ENCODE measurements at regions not wholly inside any gene's neighbourhood (a gene's known extent, or its start where the extent isn't known, plus 50 kb on each side); places are given as distances from the start of the nearest gene placed in this dataset.

- no peak for DNase-seq (ENCODE audit: low read depth)
Observed at GRCh38 chr20:22652681-22653588, 68.6 kb upstream of the FOXA2 start.

- DNase-seq (ENCODE audit: low read depth): no peak
Observed at GRCh38 chr20:22653658-22654642, 69.6 kb upstream of the FOXA2 start.

- no peak for DNase-seq (ENCODE audit: low read depth)
Observed at GRCh38 chr20:22663528-22664025, 79.2 kb upstream of the FOXA2 start.

- no peak for DNase-seq (ENCODE audit: low read depth)
Observed at GRCh38 chr20:22667198-22667597, 82.8 kb upstream of the FOXA2 start.

GRCh38 chr20:22672191-22672590 is 87.8 kb upstream of the FOXA2 start:
- no peak for DNase-seq (ENCODE audit: low read depth)

GRCh38 chr20:22673467-22673866 is 89.1 kb upstream of the FOXA2 start:
- DNase-seq (ENCODE audit: low read depth): no peak

GRCh38 chr20:22675341-22675740 is 91.0 kb upstream of the FOXA2 start:
- no peak for DNase-seq (ENCODE audit: low read depth)

GRCh38 chr20:22678678-22679077 is 94.3 kb upstream of the FOXA2 start:
- no peak for DNase-seq (ENCODE audit: low read depth)

GRCh38 chr20:22679197-22679596 is 94.8 kb upstream of the FOXA2 start:
- no peak for DNase-seq (ENCODE audit: low read depth)

- no peak for DNase-seq (ENCODE audit: low read depth)
Observed at GRCh38 chr20:22680031-22680740, 95.8 kb upstream of the FOXA2 start.

GRCh38 chr20:22681591-22682248 is 97.3 kb upstream of the FOXA2 start:
- no peak for DNase-seq (ENCODE audit: low read depth)

GRCh38 chr20:22682381-22682780 is 98.0 kb upstream of the FOXA2 start:
- DNase-seq (ENCODE audit: low read depth): no peak

- DNase-seq (ENCODE audit: low read depth): peak; percentile 70
Observed at GRCh38 chr20:22684072-22684762, 99.8 kb upstream of the FOXA2 start.

GRCh38 chr20:22684763-22685443 is 100.5 kb upstream of the FOXA2 start:
- no peak for DNase-seq (ENCODE audit: low read depth)

GRCh38 chr20:22686097-22686496 is 101.7 kb upstream of the FOXA2 start:
- DNase-seq (ENCODE audit: low read depth): peak; percentile 70

- no peak for DNase-seq (ENCODE audit: low read depth)
Observed at GRCh38 chr20:22687676-22688349, 103.4 kb upstream of the FOXA2 start.

GRCh38 chr20:22688485-22688884 is 104.1 kb upstream of the FOXA2 start:
- peak; percentile 10 for DNase-seq (ENCODE audit: low read depth)

GRCh38 chr20:22689266-22689665 is 104.9 kb upstream of the FOXA2 start:
- no peak for DNase-seq (ENCODE audit: low read depth)

- no peak for DNase-seq (ENCODE audit: low read depth)
Observed at GRCh38 chr20:22690000-22690399, 105.6 kb upstream of the FOXA2 start.

All from iris pigment epithelial cell (primary cell).